AG10803 (cell line): ENCODE measurements at regions not wholly inside any gene's neighbourhood (a gene's known extent, or its start where the extent isn't known, plus 50 kb on each side); places are given as distances from the start of the nearest gene placed in this dataset.
"Not testable (repeated sequence)": the region's sequence is repeated elsewhere in the genome, so short reads cannot be mapped to it uniquely, and the experiment has no call there.

Experiments
- DNase-seq: peaks from one replicate; pipeline ENCODE4 v3.0.0; 2010; ENCODE audit warnings: low read depth
- H3K4me3 ChIP-seq: 2 replicates; pipeline ENCODE4 v1.5.1; 2011; ENCODE audit warnings: mild to moderate bottlenecking, low read length, control low read depth
- TF ChIP-seq, protein P1 (sequence below): conservative IDR thresholded peaks from 2 replicates; pipeline ENCODE4 v1.5.1; 2011; ENCODE audit warnings: mild to moderate bottlenecking, low read length, control low read depth, inconsistent platforms

DNA sequence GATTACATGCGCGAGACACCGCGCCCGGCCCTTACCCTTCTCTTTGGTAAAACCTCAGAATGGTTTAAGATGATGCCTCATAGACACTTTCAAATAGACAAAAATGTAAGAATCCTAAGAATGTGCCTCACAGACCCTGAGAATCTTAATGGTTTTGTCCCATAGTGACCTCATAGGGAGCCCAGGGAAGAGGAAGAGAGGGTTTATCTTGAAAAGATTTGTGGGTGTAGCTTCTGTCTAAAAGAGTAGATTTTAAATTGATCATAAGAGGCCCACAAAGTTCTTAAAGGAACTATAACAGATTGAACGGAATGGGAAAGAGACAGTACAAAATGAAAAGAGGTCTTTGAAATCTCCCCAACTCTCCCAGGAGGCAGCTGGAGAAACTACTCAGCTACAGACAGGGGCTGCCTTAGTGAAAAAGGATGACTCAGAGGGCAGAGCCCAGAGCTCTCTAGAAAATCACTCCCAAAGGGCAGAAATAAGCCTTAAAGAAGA lies 220.6 kb downstream of the ADRA2A start:
- DNase-seq: peak; percentile 81
- TF ChIP-seq, protein P1, sequence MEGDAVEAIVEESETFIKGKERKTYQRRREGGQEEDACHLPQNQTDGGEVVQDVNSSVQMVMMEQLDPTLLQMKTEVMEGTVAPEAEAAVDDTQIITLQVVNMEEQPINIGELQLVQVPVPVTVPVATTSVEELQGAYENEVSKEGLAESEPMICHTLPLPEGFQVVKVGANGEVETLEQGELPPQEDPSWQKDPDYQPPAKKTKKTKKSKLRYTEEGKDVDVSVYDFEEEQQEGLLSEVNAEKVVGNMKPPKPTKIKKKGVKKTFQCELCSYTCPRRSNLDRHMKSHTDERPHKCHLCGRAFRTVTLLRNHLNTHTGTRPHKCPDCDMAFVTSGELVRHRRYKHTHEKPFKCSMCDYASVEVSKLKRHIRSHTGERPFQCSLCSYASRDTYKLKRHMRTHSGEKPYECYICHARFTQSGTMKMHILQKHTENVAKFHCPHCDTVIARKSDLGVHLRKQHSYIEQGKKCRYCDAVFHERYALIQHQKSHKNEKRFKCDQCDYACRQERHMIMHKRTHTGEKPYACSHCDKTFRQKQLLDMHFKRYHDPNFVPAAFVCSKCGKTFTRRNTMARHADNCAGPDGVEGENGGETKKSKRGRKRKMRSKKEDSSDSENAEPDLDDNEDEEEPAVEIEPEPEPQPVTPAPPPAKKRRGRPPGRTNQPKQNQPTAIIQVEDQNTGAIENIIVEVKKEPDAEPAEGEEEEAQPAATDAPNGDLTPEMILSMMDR: no peak
- no peak overlapping the region for H3K4me3 ChIP-seq

DNA sequence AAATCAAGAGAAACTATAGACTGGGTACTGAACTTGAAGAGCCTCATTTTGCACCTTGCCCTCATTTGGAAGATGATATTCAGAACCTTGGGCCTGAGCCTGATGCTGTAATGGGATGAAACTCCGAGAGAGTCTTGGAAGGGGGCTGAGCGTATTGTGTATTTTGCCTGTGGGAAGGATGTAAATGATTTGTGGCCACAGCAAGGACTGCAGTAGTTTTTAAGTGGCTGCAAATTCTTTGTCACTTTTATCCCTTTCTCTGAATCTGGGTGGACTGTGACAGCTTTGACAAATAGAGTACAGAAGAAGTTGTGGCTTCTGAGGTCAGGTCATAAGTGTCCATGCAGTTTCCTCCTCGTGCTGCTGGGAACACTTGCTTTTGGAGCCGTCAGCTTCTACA lies 221.2 kb downstream of the ADRA2A start:
- TF ChIP-seq, protein P1: no peak
- DNase-seq: peak; percentile 34
- no peak overlapping the region for H3K4me3 ChIP-seq

DNA sequence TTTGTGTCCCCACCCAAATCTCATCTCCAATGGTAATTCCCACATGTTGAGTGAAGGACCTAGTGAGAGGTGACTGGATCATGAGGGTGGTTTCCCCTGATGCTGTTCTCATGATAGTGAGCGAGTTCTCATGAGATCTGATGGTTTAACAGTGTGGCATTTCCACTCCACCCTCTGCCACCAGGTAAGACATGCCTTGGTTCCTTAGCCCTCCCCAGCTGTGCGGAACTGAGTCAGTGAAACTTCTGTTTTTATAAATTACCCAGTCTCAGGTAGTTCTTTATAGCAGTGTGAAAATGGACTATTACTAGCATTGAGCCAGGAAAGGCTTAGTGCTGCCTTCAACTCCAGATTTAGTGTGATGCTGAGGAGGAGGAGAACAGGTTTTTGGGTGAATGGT lies 222.2 kb downstream of the ADRA2A start:
- DNase-seq: no peak
- H3K4me3 ChIP-seq: no peak overlapping the region
- TF ChIP-seq, protein P1: no peak

DNA sequence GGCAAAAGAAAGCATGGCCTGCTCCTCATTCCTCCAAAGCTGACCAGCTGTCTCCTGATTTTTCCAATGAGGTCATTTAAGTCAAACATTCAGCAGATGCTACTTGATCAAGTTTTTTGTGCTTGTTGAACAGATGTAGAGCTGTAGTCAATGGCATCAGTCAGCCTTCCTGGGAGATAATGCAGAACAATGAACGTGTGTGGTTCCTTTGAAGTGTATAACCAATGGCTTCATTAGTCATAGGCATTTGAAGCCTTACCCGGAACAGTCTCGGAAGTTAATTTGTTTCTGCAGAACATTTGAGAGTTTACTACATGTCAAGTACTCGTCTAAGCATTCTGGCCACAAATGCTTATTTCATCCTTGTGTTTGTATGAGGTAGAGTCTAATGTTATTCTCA lies 227.1 kb downstream of the ADRA2A start:
- TF ChIP-seq, protein P1: no peak
- no peak overlapping the region for H3K4me3 ChIP-seq
- DNase-seq: no peak

DNA sequence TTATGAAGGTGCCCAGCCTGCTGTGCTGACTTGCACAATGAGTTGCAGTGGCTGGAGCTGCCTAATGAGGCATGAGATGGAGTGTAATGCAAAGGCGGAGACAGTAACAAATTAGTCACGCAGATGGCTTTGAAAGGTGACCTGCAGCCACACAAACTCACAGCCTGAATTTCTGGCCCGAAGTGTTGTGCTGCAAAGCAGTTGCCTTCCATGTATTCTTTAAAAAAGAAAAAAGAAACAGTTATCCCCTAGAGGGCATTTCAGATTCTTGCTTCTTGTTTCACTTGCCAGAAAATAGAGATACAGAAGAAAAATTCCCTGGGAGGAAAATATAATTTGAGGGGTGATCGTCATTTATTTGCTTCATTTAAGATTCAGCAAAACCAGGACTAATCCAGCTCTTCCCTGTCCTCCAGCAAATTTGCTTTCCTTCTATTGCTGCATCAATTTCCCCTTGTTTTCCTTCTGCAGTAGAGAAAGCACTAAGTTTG lies 239.9 kb downstream of the ADRA2A start:
- TF ChIP-seq, protein P1: no peak
- DNase-seq: no peak
- H3K4me3 ChIP-seq: peak overlapping the region; percentile 22

DNA sequence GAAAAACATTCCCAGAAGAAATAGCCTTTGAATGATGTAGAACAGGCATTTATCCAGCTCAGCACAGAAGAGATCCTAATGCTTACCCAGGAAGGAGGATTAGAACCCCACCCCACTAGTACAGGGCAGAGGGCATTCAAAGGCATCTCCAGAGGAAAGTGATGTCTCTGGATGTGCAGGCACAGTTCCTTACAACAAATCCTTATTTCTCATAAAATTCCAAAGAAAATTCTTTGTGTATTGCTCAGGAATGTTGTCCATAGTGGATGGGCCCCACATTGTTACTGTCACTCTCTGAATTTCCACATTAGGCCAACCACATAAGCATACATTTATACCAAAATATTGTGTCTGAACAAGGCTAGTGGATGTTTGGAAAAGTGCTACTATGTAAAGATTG lies 243.0 kb downstream of the ADRA2A start:
- peak; percentile 34 for DNase-seq
- TF ChIP-seq, protein P1: no peak
- H3K4me3 ChIP-seq: no peak overlapping the region

DNA sequence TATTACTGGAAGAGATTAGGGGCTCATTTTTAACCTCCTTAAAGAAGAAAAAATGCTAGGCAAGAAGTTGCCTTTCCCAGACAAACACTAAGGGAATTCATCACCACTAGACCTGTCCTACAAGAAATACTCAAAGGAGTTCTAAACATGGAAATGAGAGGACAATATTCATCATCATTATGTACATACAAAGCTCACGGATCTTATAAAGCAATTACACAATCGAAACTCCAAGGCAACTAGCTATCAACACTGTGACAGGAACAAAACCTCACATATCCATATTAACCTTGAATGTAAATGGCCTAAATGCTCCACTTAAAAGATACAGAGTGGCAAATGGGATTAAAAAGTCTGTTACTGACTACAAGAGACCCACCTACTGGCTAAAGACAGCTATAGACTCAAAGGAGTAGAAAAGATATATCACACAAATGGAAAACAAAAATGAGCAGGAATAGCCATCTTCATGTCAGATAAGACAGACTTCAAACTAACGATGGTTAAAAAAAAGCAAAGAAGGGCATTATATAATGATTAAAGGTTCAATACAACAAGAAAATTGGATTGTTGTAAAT lies 246.6 kb downstream of the ADRA2A start:
- DNase-seq: peak; percentile 34
- H3K4me3 ChIP-seq: no peak overlapping the region
- TF ChIP-seq, protein P1: peak; percentile 51

DNA sequence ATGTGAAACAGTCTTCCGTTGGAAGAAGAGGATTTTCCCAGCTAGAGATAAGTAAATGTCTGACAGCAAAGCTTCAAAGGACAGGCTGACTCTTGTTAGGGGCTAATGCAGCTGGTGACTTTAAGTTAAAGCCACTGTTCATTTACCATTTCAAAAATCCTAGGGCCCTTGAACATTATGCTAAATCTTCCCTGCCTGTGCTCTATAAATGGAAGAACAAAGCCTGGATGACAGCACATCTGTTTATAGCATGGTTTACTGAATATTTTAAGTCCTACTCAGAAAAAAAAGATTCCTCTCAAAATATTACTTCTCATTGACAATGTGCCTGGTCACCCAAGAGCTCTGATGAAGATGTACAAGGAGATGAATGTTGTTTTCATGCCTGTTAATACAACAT lies 255.3 kb downstream of the ADRA2A start:
- not testable (repeated sequence) for DNase-seq, H3K4me3 ChIP-seq
